ENCODE measurements at regions not wholly inside any gene's neighbourhood (a gene's known extent, or its start where the extent isn't known, plus 50 kb on each side); places are given as distances from the start of the nearest gene placed in this dataset.

- intact Hi-C loops (cut with micrococcal nuclease), result no loop called here
These were observed 781.9 kb upstream of the ID2 start for GRCh38 chr2:7899923-7900322.

DNA sequence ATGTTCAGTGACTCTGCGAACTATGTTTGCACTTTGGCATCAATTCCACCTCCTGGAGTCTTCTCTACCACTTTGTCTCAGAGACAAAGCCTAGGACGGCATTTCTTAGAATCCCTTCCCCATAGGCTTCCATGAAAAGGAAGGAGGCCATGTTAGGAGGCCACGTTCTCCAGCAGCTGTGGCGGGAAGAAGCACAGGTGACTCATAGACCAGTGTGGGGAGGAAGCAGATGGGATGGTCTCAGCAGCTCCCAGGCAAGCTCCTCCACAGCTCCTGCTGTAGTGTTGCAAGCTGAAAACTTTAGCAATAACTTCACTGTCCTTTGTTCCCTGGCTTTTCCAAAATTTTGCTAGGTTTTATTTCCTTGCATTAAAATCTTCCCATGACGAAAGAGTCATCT is 781.3 kb upstream of the ID2 start:
- intact Hi-C loops (cut with micrococcal nuclease), result no loop called here

DNA sequence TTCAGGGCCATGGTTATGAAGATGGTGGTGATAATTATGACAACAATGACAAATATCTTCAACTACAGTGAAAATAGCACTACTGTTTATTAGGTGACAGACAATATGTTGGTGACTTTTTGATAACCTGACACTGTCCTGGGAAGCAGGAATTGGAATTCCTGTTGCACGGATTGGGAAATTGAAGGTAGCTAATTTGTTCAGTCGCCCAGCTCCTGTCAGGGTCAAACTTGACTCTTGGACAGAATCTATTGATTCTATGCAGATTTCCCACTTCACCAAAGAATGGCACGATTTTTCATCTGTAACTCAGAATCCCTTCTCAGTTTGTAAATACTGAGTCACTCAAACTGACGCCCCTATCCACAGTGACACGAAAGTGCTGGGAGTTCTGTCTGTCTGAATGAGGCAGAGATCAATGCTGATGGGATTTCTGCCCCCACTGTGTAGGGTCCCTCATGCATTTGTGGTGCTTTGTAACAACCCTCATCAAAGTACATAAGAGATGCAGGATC is 779.5 kb upstream of the ID2 start:
- intact Hi-C loops (cut with micrococcal nuclease), result no loop called here

GRCh38 chr2:7904319-7904718 is 777.5 kb upstream of the ID2 start:
- intact Hi-C loops (cut with micrococcal nuclease), result no loop called here

GRCh38 chr2:7905756-7906155 is 776.1 kb upstream of the ID2 start:
- intact Hi-C loops (cut with micrococcal nuclease), result no loop called here

GRCh38 chr2:7906431-7906830 is 775.4 kb upstream of the ID2 start:
- intact Hi-C loops (cut with micrococcal nuclease), result no loop called here

- intact Hi-C loops (cut with micrococcal nuclease), result no loop called here
These were observed 774.8 kb upstream of the ID2 start for GRCh38 chr2:7907041-7907440.

DNA sequence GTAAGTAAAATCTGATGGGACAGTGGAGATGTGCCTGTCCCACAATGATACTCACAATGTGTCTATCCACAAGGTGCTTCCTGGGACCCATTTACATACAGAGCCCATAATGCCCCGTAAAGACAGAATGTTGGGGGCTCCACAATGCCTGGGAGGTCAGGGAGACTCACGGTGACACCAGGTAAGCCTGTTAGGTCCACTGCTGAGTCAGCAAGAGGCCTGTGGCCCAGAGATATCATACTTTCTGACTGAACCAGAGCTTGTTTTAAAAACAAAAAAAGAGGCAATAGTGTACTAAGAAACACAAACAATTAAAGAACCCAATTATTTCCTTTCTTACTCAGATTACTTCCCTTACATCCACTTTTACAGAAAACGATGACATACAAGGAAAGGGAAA is 771.1 kb upstream of the ID2 start:
- intact Hi-C loops (cut with micrococcal nuclease), result no loop called here

- intact Hi-C loops (cut with micrococcal nuclease), result no loop called here
These were observed 770.7 kb upstream of the ID2 start for GRCh38 chr2:7911196-7911595.

GRCh38 chr2:7913974-7914373 is 767.9 kb upstream of the ID2 start:
- intact Hi-C loops (cut with micrococcal nuclease), result no loop called here

DNA sequence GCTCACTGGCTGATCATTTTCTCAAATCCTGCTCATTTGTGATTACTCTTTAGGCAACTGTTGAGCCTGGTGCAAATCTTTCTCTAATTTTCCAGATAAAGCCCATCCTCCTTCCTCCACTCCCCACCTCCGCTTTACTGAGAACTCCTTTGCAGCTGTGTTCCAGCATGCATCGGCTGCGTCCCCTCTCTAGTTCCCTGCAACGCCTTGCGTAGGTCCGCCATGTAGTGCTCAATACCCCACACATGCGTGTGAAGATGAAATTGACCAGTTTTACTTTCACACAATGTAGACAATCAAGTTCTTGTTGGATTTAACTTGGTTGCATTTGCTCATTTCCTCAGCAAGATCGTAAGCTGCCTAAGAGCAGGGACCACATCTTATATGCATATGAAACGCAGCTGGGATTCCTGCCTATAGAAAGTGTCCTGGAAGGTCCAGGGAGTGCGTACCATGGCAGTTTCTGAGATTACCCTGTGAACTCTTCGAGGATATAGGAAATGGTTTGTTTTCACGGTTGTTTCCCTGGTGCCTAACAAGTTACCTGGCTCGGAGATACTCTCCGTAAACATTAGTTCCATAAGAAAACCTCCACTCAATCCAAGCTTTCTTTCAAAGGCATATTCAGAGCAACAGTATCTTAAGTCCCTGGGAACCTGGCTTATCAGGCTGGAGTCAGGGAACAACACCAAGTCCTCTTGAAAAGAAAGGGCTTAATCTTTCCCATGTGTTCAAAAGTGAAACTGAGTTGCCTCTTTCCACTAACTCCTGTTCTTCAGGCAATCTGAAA is 766.4 kb upstream of the ID2 start:
- intact Hi-C loops (cut with micrococcal nuclease), result no loop called here

DNA sequence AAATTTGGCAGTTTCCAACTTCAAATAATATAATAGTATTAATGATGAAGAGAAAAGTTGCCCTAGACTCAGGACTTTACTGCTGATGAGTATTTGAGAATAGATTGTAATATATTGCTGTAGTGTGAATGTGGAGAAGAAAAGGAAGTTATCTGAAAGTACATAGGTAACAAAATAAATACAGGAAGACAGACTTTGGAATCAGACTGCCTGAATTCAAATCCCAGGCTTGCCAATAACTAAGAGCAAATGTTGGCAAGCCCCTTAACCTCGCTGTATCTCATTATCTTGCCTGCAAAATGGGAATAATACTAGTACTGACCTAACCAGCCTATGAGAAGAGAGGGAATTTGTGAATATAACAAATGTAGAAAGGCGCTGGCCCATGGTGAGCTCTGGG is 765.2 kb upstream of the ID2 start:
- intact Hi-C loops (cut with micrococcal nuclease), result no loop called here

DNA sequence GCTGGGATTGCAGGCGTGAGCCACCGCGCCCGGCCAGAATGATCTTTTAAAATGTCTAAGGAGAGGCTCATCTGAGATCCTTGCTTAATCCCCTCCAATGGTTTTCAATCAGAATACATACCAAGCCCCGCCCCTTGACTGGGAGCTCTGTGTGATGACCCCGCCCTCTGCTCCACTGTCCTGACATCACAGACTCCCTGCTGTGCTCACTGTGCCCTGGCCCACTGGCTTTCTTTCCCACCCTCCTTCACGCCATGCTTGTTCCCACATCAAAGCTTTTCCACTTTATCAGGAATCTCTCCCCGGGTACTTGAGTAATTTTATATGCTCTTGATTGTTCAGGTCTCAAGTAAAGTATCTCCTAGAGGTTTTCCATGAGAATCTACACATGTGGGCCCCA is 762.3 kb upstream of the ID2 start:
- intact Hi-C loops (cut with micrococcal nuclease), result no loop called here

GRCh38 chr2:7924023-7924762 is 757.7 kb upstream of the ID2 start:
- intact Hi-C loops (cut with micrococcal nuclease), result no loop called here

GRCh38 chr2:7925506-7925905 is 756.4 kb upstream of the ID2 start:
- intact Hi-C loops (cut with micrococcal nuclease), result no loop called here

DNA sequence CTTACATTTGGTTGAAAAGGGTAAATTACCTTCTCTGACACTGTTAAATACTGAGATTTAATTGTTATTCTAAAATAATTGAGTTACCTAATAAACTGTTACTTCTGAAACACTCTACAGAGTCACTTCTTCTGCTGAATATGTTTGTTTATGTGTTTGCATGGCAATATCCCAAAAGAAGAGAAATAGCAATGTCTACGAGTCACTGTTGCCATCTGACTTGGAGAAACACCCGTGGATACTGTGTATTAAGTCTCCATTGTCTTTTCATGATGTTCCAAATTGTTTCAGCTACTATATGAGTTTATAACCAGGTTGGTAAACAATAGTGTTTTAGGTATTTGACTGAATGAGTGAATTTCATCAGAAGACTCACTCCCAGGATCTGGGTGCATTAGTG is 754.2 kb upstream of the ID2 start:
- intact Hi-C loops (cut with micrococcal nuclease), result no loop called here

DNA sequence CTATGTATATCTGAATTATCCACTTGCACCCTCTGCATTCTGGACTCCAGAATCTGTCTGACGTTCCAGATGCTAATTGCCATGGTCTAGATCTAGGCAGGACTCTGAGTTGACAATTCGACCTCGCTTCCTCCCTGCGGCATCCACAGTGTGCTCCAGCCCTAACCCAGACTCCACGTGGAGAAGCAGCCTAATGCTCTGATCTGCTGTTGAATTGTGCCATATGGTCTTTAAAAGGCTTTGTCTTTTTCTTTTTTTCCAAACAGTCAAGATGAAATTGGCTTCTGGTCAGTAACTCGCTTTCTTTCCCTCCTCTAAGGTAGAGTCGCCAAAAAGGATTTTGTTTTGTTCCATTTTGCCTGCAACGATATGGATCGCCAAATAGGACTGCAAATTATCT is 752.6 kb upstream of the ID2 start:
- intact Hi-C loops (cut with micrococcal nuclease), result no loop called here

GRCh38 chr2:7930800-7931635 is 750.8 kb upstream of the ID2 start:
- intact Hi-C loops (cut with micrococcal nuclease), result loop anchor here (5.0 kb wide), 1 partner anchor 104 kb away; no protein-coding TSS in a partner anchor

GRCh38 chr2:7931808-7932207 is 750.0 kb upstream of the ID2 start:
- intact Hi-C loops (cut with micrococcal nuclease), result loop anchor here (5.0 kb wide), 1 partner anchor 105 kb away; no protein-coding TSS in a partner anchor

GRCh38 chr2:7933672-7934071 is 748.2 kb upstream of the ID2 start:
- intact Hi-C loops (cut with micrococcal nuclease), result loop anchor here (5.0 kb wide), 1 partner anchor 106 kb away; no protein-coding TSS in a partner anchor

GRCh38 chr2:7934476-7934875 is 747.4 kb upstream of the ID2 start:
- intact Hi-C loops (cut with micrococcal nuclease), result loop anchor here (5.0 kb wide), 1 partner anchor 107 kb away; no protein-coding TSS in a partner anchor

DNA sequence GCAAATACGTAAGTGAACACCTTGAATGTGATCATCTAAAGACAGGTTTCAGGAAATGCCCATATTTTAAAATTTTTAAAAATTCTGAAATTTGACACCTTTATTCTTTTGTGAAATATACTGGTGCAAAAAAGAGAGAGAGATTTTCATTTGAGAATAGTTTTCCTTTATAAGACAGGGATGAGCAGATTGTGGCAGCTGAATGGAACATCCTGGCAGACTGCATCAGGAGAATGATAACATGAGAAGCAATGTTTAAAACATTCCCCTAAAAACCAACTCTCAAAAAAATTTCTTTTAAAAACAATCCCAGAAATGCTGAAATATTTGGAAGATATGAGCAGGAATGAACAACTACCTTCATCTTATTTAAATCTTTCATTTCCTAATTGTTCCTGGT is 744.8 kb upstream of the ID2 start:
- intact Hi-C loops (cut with micrococcal nuclease), result no loop called here

Data from T-helper 1 cell treated with Interleukin-12 subunit alpha and Interleukin-12 subunit beta and Interleukin-4 antibody, amounts not matched to agents 30 ng/mL and 1 ng/mL, for 36 hours (primary cell).